ENCODE measurements at regions not wholly inside any gene's neighbourhood (a gene's known extent, or its start where the extent isn't known, plus 50 kb on each side); places are given as distances from the start of the nearest gene placed in this dataset.

DNA sequence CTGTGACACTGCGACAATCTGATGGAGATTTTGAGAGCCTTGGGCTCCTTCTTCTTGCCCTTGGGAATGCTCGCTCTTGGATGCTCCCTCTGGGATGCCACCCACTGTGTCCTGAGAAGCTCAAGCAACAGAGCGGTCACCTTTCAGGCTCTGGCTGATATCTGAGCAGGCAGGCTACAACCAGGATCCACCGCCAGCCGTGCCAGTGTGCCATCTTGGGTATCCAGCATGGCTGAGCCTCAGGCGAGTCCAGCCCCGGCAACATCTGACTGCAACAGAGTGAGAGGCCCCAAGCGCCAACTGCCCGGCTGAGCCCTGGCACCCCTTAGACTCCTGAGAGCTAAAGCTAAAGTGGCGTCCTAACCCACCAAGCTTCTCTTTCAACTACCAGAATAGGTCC is 202.1 kb downstream of the IRX2 start:
- TF ChIP-seq EZH2 (IDR thresholded peaks at IDR 0.05) (no peak), ZNF274 (IDR thresholded peaks at IDR 0.05; ENCODE audit: low read depth, low read length) (no peak), POLR2A (IDR thresholded peaks at IDR 0.05; ENCODE audit: borderline replicate concordance, extremely low read depth, insufficient read depth, insufficient read length) (no peak), CTCF (IDR thresholded peaks at IDR 0.05 in 2 of 3, conservative IDR thresholded peaks at IDR 0.05 in 1 of 3; ENCODE audit: borderline replicate concordance in 1 of 3, insufficient read depth in 1 of 3, low read depth in 2 of 3, low read length in 2 of 3) (no peak), CBX3 (IDR thresholded peaks at IDR 0.05; ENCODE audit: low read depth) (no peak), EZH2phosphoT487 (IDR thresholded peaks at IDR 0.05; ENCODE audit: borderline replicate concordance) (no peak), CEBPB (IDR thresholded peaks at IDR 0.05; ENCODE audit: low read depth) (no peak), RAD21 (IDR thresholded peaks at IDR 0.05; ENCODE audit: low read depth) (no peak), MAX (IDR thresholded peaks at IDR 0.05) (no peak)
- TF ChIP-seq, protein P1, sequence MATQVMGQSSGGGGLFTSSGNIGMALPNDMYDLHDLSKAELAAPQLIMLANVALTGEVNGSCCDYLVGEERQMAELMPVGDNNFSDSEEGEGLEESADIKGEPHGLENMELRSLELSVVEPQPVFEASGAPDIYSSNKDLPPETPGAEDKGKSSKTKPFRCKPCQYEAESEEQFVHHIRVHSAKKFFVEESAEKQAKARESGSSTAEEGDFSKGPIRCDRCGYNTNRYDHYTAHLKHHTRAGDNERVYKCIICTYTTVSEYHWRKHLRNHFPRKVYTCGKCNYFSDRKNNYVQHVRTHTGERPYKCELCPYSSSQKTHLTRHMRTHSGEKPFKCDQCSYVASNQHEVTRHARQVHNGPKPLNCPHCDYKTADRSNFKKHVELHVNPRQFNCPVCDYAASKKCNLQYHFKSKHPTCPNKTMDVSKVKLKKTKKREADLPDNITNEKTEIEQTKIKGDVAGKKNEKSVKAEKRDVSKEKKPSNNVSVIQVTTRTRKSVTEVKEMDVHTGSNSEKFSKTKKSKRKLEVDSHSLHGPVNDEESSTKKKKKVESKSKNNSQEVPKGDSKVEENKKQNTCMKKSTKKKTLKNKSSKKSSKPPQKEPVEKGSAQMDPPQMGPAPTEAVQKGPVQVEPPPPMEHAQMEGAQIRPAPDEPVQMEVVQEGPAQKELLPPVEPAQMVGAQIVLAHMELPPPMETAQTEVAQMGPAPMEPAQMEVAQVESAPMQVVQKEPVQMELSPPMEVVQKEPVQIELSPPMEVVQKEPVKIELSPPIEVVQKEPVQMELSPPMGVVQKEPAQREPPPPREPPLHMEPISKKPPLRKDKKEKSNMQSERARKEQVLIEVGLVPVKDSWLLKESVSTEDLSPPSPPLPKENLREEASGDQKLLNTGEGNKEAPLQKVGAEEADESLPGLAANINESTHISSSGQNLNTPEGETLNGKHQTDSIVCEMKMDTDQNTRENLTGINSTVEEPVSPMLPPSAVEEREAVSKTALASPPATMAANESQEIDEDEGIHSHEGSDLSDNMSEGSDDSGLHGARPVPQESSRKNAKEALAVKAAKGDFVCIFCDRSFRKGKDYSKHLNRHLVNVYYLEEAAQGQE (IDR thresholded peaks at IDR 0.05; ENCODE audit: low read depth), result no peak

All from HCT116 (cell line).